Naive B cell (primary cell): ENCODE measurements at regions not wholly inside any gene's neighbourhood (a gene's known extent, or its start where the extent isn't known, plus 50 kb on each side); places are given as distances from the start of the nearest gene placed in this dataset.
A peak's percentile ranks its signal among the peaks of the same experiment; 100 is the strongest.

Source experiments
- ATAC-seq, 2 donors: fragments of 150-1000 bp; cut with Tn5 transposase; 2 replicates each; pipeline ENCODE4 v1.10.0; 2021; ENCODE audit warnings: low read depth in 2 of 2, mild to moderate bottlenecking in 2 of 2, moderate library complexity in 2 of 2
- DNase-seq: peaks from one replicate; pipeline ENCODE4 v3.0.0; 2022
- H3K27ac Mint-ChIP-seq, 6 donors: one replicate each; pipeline ENCODE4 v1.8.0; 2020 to 2022; ENCODE audit warnings: mild to moderate bottlenecking in 6 of 6, mixed read lengths in 6 of 6, moderate library complexity in 5 of 6, inconsistent platforms in 2 of 6
- H3K27me3 Mint-ChIP-seq, 3 donors: one replicate each; pipeline ENCODE4 v1.8.0; 2021 to 2022; ENCODE audit warnings: mixed read lengths in 3 of 3, mild to moderate bottlenecking in 1 of 3
- H3K36me3 Mint-ChIP-seq, 2 donors: one replicate each; pipeline ENCODE4 v1.8.0; 2020 to 2022; ENCODE audit warnings: mixed read lengths in 2 of 2, inconsistent platforms in 1 of 2, mild to moderate bottlenecking in 1 of 2
- H3K4me1 Mint-ChIP-seq, 3 donors: one replicate each; pipeline ENCODE4 v1.8.0; 2020 to 2022; ENCODE audit warnings: mixed read lengths in 3 of 3, inconsistent platforms in 1 of 3, mild to moderate bottlenecking in 1 of 3, moderate library complexity in 1 of 3
- H3K4me3 Mint-ChIP-seq, 8 donors: one replicate each; pipeline ENCODE4 v1.8.0; 2020 to 2022; ENCODE audit warnings: mild to moderate bottlenecking in 8 of 8, mixed read lengths in 8 of 8, moderate library complexity in 8 of 8, inconsistent platforms in 2 of 8
- H3K9me3 Mint-ChIP-seq, 7 donors: one replicate each; pipeline ENCODE4 v1.8.0; 2020 to 2022; ENCODE audit warnings: mixed read lengths in 7 of 7, mild to moderate bottlenecking in 5 of 7, inconsistent platforms in 2 of 7, moderate library complexity in 1 of 7

DNA sequence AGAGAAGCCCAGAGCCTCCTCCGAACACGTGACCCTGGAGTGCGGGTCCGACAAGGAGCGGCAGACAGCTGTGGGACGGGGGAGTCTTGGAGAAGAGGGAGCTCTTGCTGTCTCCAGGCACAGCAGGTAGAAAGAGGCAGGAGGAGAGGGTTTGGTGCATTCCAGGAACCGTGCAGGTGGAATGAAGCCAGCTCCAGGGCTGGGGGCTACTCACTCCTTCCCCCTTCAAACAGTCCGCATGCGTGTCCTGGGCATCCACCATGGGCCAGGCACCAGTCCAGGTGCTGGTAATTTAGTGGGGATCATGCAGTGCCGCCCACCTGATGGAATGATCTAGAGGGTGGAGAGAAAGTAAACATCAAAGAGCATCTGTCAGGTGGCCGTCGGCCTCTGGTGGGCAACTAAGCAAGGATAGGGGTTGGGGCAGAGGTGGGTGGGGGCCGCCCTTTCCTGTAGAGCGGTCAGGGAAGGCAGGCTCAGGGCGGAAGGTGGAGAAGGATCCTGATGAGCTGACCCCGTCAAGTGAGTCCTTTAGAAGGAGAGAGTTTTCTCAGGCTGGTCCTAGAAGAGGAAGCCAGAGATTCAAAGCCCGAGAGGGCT lies 850.0 kb downstream of the TBC1D22A start:
- no peaks in the 10 kb centered on the region for H3K4me1 Mint-ChIP-seq
- H3K36me3 Mint-ChIP-seq = peaks cover 0 to 5% of the 10 kb centered on the region in 2 donors
- no peak overlapping the region for H3K4me3 Mint-ChIP-seq
- peaks cover 2 to 11% (median 4%) of the 10 kb centered on the region in 7 donors for H3K9me3 Mint-ChIP-seq
- DNase-seq (no peak), ATAC-seq (no peak)
- no peak overlapping the region for H3K27ac Mint-ChIP-seq
- H3K27me3 Mint-ChIP-seq = peaks cover 4 to 26% (median 5%) of the 10 kb centered on the region in 3 donors

DNA sequence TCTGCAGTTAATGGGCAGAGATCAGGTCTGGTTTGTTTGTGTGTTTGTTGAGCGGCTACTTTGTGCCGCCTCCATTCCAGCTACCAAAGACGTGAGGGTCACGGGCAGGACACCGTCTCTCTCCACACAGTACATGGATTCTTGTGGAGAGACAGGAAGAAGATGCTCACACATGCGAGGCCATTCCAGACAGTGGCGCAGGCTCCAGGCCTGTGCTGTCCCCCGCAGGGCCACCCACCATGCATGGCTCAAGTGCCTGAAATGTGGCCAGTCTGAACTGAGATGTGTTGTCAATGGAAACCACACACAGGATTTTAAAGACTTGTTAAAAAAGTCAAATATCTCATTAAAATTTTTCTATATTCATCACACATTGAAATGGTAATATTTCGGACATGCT lies 848.3 kb downstream of the TBC1D22A start:
- Mint-ChIP-seq H3K4me1 (no peaks in the 10 kb centered on the region), H3K4me3 (no peak overlapping the region), H3K36me3 (peaks cover 0 to 5% of the 10 kb centered on the region in 2 donors), H3K27me3 (peaks cover 4 to 24% (median 10%) of the 10 kb centered on the region in 3 donors), H3K9me3 (peaks cover 2 to 6% (median 4%) of the 10 kb centered on the region in 7 donors), H3K27ac (no peak overlapping the region)
- no peak for ATAC-seq
- no peak for DNase-seq

DNA sequence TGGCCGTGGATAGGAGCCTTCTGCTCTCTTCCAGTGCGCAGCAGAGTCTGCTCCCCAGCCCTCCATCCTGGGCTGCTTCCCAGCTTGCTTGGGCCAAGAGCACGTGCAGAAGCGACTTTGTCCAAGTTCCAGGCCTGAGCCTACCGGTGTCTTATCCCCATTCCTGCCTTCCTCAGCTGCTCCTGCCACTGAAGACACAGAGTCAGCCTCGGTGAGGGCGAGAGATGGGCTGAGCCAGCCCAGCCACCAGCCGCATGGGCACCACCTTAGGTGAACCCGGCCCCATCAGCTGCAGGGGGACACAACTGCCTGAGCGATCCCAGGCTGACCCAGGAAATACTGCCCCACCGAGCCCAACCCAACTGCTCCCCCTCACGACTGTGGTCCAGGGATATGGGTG lies 847.8 kb downstream of the TBC1D22A start:
- H3K27me3 Mint-ChIP-seq = peaks cover 0 to 28% (median 14%) of the 10 kb centered on the region in 3 donors
- DNase-seq = no peak
- H3K27ac Mint-ChIP-seq = no peak overlapping the region
- H3K4me1 Mint-ChIP-seq = no peaks in the 10 kb centered on the region
- H3K4me3 Mint-ChIP-seq = no peak overlapping the region
- H3K9me3 Mint-ChIP-seq = peaks cover 2 to 6% (median 4%) of the 10 kb centered on the region in 7 donors
- ATAC-seq = no peak
- H3K36me3 Mint-ChIP-seq = peaks cover 0 to 5% of the 10 kb centered on the region in 2 donors

DNA sequence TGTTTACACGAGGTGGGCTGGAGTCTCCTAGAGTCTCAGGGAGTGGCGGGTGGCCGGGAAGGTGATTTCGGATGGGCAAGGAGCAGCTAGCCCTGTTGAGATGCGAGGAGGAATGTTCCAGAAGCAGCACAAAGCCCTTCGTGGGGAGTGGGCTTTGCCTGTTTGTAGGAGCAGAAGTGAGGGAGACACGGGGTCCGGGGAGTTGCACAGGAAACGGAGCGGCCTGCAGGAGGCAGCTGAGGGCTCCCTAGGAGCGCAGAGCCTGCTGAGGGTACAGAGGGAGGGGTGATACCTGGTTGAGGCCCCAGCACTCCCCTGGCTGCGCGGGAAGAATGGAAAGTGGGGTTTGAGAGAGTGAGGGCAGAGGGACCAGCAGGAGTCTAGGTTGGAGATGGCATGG lies 847.2 kb downstream of the TBC1D22A start:
- Mint-ChIP-seq H3K4me1 (no peaks in the 10 kb centered on the region), H3K9me3 (peaks cover 2 to 6% (median 4%) of the 10 kb centered on the region in 7 donors), H3K27me3 (peaks cover 4 to 28% (median 14%) of the 10 kb centered on the region in 3 donors), H3K27ac (no peak overlapping the region), H3K36me3 (peaks cover 0 to 5% of the 10 kb centered on the region in 2 donors), H3K4me3 (no peak overlapping the region)
- no peak for DNase-seq
- no peak for ATAC-seq

DNA sequence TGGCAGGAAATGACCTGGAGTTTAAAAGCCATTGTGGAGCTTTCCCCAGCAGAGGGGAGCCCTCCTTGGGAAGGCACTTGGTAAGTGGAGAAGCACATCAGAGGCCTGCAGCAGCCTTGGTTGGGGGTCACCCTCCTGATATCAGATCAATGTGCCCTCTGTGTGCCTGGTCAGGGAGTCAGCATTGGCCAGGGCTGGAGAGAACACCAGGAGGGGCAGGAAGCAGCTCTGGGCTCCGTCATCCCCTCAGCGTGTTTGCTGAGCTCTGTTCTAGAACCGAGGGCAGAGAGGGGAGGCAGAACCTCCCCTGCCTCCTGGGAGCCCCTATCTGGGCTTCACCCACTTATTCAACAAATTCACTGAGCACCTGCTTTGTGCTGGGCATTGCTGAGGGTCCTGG lies 846.0 kb downstream of the TBC1D22A start:
- DNase-seq = no peak
- Mint-ChIP-seq H3K4me3 (no peak overlapping the region), H3K9me3 (peaks cover 2 to 6% (median 3%) of the 10 kb centered on the region in 7 donors), H3K36me3 (peaks cover 0 to 5% of the 10 kb centered on the region in 2 donors), H3K4me1 (no peaks in the 10 kb centered on the region), H3K27ac (no peak overlapping the region), H3K27me3 (peaks cover 4 to 28% (median 11%) of the 10 kb centered on the region in 3 donors)
- ATAC-seq = no peak

DNA sequence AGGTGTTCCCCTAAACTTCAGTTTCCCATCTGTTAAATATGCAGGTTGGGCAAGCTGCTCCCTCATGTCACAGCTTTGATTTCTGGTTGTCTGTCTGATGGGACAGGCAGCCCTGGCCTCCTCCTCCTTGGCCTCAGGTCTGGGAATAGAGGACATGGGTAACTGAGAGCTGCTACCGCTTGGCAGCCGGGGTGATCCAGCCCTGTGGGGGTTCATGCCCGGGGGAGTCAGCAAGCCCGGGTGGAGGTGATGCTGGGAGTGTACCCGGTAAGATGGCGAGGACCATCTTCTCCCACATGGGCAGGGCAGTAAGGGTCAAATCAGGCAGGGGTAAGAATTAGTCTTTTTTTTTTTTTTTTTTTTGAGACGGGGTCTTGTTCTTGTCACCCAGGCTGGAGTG lies 845.0 kb downstream of the TBC1D22A start:
- H3K4me1 Mint-ChIP-seq = no peaks in the 10 kb centered on the region
- DNase-seq (no peak), ATAC-seq (no peak)
- no peak overlapping the region for H3K27ac Mint-ChIP-seq
- peaks cover 0 to 5% of the 10 kb centered on the region in 2 donors for H3K36me3 Mint-ChIP-seq
- peaks cover 0 to 7% (median 4%) of the 10 kb centered on the region in 7 donors for H3K9me3 Mint-ChIP-seq
- peaks cover 4 to 28% (median 10%) of the 10 kb centered on the region in 3 donors for H3K27me3 Mint-ChIP-seq
- H3K4me3 Mint-ChIP-seq = no peak overlapping the region

DNA sequence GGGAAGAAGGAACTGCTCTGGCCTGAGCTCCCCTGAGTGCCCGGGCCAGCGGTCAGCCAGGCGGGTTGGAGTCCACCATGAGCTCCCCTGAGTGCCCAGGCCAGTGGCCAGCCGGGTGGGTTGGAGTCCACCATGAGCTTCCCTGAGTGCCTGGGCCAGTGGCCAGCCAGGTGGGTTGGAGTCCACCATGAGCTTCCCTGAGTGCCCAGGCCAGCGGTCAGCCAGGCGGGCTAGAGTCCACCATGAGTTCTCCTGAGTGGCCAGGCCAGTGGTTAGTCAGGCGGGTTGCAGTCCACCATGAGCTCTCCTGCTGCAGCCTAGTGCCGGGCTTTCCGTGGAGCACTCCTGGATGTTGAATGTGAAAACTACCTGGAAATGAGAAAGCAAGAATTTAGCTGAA lies 844.0 kb downstream of the TBC1D22A start:
- no peak for DNase-seq

DNA sequence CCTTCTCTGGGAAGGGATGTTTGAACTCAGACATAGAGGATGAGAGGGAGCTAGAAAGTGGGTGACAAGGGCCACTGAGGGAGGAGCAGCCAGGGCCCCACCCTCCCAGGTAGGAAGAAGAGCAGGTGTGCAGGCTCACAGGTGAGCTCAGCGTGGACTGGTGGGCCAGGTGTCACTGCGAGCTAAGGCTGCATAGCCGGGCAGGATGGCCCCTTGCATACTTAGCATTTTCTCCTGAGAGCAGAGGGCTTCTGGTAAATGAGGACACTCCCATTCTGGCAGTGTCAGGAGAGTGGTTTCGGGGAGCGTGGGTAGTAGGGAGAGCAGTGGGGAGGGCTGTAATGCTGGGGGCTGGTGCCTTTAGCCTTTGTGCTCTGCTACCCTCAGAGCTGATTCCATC lies 843.4 kb downstream of the TBC1D22A start:
- peaks cover 8 to 36% (median 24%) of the 10 kb centered on the region in 3 donors for H3K27me3 Mint-ChIP-seq
- no peaks in the 10 kb centered on the region for H3K4me1 Mint-ChIP-seq
- H3K27ac Mint-ChIP-seq = peak overlapping the region in 1 of 6 donors; percentile 71

More for the DNA sequence above, 844.0 kb downstream of the TBC1D22A start:
- H3K4me3 Mint-ChIP-seq = no peak overlapping the region
- peaks cover 0 to 5% of the 10 kb centered on the region in 2 donors for H3K36me3 Mint-ChIP-seq
- H3K9me3 Mint-ChIP-seq = peaks cover 0 to 7% (median 4%) of the 10 kb centered on the region in 7 donors
- no peak overlapping the region for H3K27ac Mint-ChIP-seq
- H3K27me3 Mint-ChIP-seq = peaks cover 8 to 31% (median 19%) of the 10 kb centered on the region in 3 donors
- no peak for ATAC-seq
- H3K4me1 Mint-ChIP-seq = no peaks in the 10 kb centered on the region

DNA sequence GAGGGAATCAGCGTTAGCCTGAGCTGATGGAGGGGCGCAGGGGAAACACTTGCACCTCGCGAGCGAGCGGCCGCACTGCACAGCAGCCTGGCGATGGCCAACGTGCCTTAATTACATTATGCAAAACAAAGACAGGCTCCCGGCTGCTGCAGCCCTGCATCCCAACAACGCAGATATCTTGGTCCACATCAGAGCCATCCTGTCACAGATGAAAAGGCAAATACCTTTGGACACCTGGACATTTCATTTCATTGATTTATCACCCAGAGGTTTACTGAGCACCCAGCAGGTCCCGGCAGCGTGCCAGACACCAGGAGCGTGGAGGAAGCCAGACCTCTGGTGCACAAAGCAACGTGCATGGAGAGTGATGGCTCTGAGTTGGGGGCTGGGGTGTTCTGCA lies 843.0 kb downstream of the TBC1D22A start:
- no peaks in the 10 kb centered on the region for H3K4me1 Mint-ChIP-seq
- peaks cover 0 to 7% (median 4%) of the 10 kb centered on the region in 7 donors for H3K9me3 Mint-ChIP-seq
- H3K36me3 Mint-ChIP-seq = peaks cover 0 to 5% of the 10 kb centered on the region in 2 donors
- peak overlapping the region in 1 of 8 donors; percentile 9 for H3K4me3 Mint-ChIP-seq
- no peak for DNase-seq
- H3K27me3 Mint-ChIP-seq = peaks cover 8 to 36% (median 27%) of the 10 kb centered on the region in 3 donors
- H3K27ac Mint-ChIP-seq = peak overlapping the region in 1 of 6 donors; percentile 71
- ATAC-seq = no peak

More for the DNA sequence above, 843.4 kb downstream of the TBC1D22A start:
- ATAC-seq = no peak
- Mint-ChIP-seq H3K36me3 (peaks cover 0 to 5% of the 10 kb centered on the region in 2 donors), H3K9me3 (peaks cover 0 to 7% (median 4%) of the 10 kb centered on the region in 7 donors), H3K4me3 (no peak overlapping the region)
- no peak for DNase-seq

DNA sequence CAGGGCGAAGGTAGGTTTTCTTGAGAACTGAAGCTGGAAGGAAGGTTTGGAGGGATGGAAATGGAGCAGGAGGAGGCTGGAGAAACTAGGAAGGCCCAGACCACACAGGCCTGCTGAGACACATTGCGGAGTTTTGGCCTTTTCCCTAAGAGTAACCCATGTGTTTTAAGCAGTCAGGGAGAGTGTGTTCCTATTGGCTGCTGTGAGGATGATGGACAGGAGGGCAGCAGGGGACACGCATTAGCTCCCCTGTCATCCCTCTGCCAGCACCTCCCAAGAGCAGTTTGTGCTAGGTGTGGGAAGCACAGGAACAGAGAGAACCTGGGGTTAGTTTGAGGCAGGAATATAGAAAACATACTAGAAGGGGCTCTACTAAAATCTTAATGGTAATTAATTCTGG lies 842.1 kb downstream of the TBC1D22A start:
- H3K4me1 Mint-ChIP-seq = no peaks in the 10 kb centered on the region
- H3K27ac Mint-ChIP-seq = no peak overlapping the region
- peaks cover 8 to 35% (median 27%) of the 10 kb centered on the region in 3 donors for H3K27me3 Mint-ChIP-seq
- no peak for DNase-seq
- peaks cover 0 to under 1% of the 10 kb centered on the region in 2 donors for H3K36me3 Mint-ChIP-seq
- no peak overlapping the region for H3K4me3 Mint-ChIP-seq
- peaks cover 0 to 10% (median 1%) of the 10 kb centered on the region in 7 donors for H3K9me3 Mint-ChIP-seq
- ATAC-seq = no peak

DNA sequence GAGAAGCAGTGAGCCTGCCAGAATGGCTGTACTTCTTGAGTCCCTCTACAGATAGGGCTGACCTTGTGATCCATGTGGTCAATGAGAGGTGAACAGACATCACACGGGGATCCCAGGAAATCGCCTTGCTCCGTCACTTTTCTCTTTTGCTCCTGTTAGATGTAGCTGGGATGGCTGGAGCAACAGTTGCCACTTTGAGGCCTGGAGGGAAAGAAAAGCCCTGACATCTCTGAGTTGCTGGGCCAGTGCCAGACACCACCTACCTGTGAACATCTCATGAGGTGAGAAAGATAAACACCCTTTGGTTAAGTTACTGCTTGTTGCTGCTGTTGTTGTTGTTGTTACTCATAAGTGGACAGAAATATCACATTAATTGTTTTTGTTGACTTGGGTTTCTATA lies 840.3 kb downstream of the TBC1D22A start:
- Mint-ChIP-seq H3K4me3 (no peak overlapping the region), H3K4me1 (no peaks in the 10 kb centered on the region), H3K9me3 (peaks cover 0 to 7% (median 1%) of the 10 kb centered on the region in 7 donors), H3K27ac (no peak overlapping the region), H3K36me3 (no peaks in the 10 kb centered on the region), H3K27me3 (peaks cover 8 to 34% (median 27%) of the 10 kb centered on the region in 3 donors)
- ATAC-seq = no peak
- no peak for DNase-seq

DNA sequence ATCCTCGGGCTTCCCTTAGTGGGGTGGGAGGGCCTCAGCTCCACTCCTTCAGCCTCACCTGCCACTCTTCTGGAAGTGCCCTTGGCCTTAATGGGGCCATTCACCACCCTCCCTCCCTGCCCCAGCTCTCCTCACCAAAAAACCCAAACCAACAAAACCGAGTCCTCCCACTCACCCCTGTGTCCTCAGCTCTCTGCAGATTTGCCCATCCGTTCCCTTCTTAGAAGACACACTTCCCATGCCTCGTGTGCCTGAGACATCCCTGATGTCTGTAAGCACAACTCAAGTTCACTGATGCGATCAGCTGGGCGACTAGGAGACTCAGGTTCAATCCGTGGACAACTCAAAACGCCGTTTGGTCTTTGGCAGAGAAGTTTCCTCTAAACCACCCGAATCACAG lies 839.2 kb downstream of the TBC1D22A start:
- Mint-ChIP-seq H3K4me3 (no peak overlapping the region), H3K36me3 (no peaks in the 10 kb centered on the region), H3K27me3 (peaks cover 8 to 34% (median 27%) of the 10 kb centered on the region in 3 donors), H3K9me3 (peaks cover 0 to 7% (median 1%) of the 10 kb centered on the region in 7 donors), H3K4me1 (no peaks in the 10 kb centered on the region), H3K27ac (no peak overlapping the region)
- no peak for ATAC-seq
- DNase-seq = no peak

DNA sequence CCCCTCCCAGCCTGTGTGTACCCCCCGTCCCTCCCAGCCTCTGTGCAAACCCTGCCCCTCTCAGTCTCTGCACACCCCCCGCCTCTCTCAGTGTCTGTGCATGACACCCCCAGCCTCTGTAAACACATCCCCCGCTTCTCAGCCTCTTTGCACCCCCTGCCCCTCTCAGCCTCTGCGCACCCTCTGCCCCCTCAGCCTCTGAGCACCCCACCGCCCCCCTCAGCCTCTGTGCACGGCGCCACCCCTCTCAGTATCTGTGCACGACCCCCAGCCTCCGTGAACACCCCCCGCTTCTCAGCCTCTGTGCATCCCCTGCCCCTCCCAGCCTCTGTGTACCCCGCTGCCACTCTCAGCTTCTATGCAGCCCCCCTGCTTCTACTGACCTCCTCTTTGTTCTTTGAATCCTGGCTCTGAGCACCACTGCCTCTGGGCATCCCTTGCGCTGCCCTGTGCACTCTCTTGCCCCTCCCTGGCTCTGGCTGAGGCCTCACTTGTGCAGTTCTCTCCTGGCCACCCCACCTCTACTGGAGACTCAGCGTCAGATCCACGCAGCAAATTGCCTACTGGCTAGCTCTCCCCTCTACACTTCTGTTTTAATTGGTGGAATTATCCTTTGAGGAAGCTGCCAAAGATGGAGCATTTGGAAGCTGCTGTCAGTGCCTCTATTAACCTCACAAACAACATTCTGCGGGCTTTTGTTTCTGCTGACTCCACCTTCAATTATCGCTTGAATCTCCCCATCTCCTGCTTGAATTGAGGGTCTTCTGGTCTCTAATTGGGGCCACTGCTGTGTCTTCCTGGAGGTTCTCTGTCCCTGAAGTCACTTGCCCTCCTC lies 838.6 kb downstream of the TBC1D22A start:
- ATAC-seq (no peak), DNase-seq (no peak)
- Mint-ChIP-seq H3K27ac (no peak overlapping the region), H3K27me3 (peaks cover 8 to 31% (median 24%) of the 10 kb centered on the region in 3 donors), H3K4me3 (no peak overlapping the region), H3K4me1 (no peaks in the 10 kb centered on the region), H3K36me3 (no peaks in the 10 kb centered on the region), H3K9me3 (peaks cover 0 to 7% (median 1%) of the 10 kb centered on the region in 7 donors)
